ENCODE measurements at regions not wholly inside any gene's neighbourhood (a gene's known extent, or its start where the extent isn't known, plus 50 kb on each side); places are given as distances from the start of the nearest gene placed in this dataset.

DNA sequence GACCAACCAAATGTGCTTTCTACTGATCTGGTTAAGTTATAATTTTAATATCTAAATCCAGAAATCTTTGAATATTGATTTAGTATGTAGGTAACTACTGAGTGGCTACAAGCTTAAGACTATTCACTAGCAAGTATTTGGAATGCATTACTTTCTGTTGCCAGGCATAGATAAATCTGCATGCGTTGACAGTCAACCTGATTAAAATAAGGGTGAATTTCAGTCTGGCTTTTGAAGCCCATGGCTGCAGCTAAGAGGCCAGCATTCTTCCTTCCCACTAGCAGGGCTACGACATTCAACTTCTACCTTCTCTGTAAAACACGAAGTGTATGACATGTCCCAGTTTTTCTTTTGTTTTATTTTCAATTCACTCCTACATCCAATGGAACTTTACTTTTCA is 340.6 kb downstream of the EPHA4 start:
- no peak overlapping the region for H3K4me3 ChIP-seq
- H3K27me3 ChIP-seq, result no peaks in the 10 kb centered on the region
- H3K27ac ChIP-seq, result no peak overlapping the region
- intact Hi-C loops (cut with DNase I; ENCODE audit: low total_unique reads) (no loop called here), in situ Hi-C loops (cut with MboI; ENCODE audit: low sequenced_read_pairs in 4 of 4) (no loop called here)
- H3K9me3 ChIP-seq, result no peaks in the 10 kb centered on the region
- peaks cover 9 to 29% of the 10 kb centered on the region in 2 donors for H3K4me1 ChIP-seq
- H3K36me3 ChIP-seq, result no peaks in the 10 kb centered on the region
- ATAC-seq, result no peak
- DNase-seq, result no peak
- TF ChIP-seq, protein P1, sequence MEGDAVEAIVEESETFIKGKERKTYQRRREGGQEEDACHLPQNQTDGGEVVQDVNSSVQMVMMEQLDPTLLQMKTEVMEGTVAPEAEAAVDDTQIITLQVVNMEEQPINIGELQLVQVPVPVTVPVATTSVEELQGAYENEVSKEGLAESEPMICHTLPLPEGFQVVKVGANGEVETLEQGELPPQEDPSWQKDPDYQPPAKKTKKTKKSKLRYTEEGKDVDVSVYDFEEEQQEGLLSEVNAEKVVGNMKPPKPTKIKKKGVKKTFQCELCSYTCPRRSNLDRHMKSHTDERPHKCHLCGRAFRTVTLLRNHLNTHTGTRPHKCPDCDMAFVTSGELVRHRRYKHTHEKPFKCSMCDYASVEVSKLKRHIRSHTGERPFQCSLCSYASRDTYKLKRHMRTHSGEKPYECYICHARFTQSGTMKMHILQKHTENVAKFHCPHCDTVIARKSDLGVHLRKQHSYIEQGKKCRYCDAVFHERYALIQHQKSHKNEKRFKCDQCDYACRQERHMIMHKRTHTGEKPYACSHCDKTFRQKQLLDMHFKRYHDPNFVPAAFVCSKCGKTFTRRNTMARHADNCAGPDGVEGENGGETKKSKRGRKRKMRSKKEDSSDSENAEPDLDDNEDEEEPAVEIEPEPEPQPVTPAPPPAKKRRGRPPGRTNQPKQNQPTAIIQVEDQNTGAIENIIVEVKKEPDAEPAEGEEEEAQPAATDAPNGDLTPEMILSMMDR (IDR thresholded peaks at IDR 0.05 in 4 of 5, conservative IDR thresholded peaks at IDR 0.05 in 1 of 5), result no peak
- no peak for TF ChIP-seq POLR2A (IDR thresholded peaks at IDR 0.05)

DNA sequence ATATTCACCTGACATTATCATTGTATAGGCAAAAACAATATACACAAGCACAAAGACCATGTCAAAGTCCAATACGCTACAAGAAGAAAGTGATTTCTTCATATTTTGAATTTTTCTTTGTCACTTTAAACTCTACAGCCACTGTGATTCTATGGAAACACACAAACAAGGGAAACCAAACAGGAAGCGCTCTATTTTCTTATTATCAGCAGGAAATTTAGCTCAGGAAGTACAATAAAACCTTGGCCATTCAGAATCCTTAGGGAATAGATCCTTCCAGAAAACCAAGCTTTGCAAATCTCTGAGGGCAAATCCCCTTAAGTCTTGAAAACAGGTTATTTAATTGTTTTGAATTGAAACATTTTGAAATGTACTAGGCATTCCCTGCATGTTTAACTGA is 336.2 kb downstream of the EPHA4 start:
- Histone ChIP-seq H3K27me3 (no peaks in the 10 kb centered on the region), H3K4me1 (peaks cover 0 to 7% of the 10 kb centered on the region in 2 donors), H3K9me3 (no peaks in the 10 kb centered on the region), H3K4me3 (no peak overlapping the region), H3K36me3 (no peaks in the 10 kb centered on the region), H3K27ac (peak overlapping the region in 3 of 4 donors; percentile 43 to 67 (median 51))
- DNase-seq, result no peak
- TF ChIP-seq, protein P1 (IDR thresholded peaks at IDR 0.05 in 4 of 5, conservative IDR thresholded peaks at IDR 0.05 in 1 of 5), result no peak
- peak in 1 of 2 donors; percentile 63 for ATAC-seq
- intact Hi-C loops (cut with DNase I; ENCODE audit: low total_unique reads), result no loop called here
- in situ Hi-C loops (cut with MboI; ENCODE audit: low sequenced_read_pairs in 4 of 4), result no loop called here

DNA sequence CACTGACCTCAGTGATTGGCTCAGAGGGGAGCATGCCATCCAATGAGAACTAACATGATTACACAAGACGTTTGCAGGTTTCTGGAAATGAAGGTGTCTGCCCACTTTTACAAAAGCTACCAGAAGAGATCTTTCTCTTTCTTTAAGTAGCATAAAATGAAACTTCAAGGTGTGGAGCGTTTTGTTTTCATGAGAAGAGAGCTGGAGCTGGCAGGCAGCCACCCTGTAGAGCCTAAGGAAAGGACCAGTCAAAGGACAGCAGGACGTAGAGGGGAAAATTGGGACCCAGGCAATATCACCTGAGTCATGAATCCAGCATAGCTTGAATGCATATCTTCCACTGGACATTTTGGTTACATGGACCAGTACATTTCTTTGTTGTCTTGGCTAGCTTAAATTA is 331.0 kb downstream of the EPHA4 start:
- H3K4me3 ChIP-seq, result no peak overlapping the region
- in situ Hi-C loops (cut with MboI; ENCODE audit: low sequenced_read_pairs in 4 of 4) (no loop called here), intact Hi-C loops (cut with DNase I; ENCODE audit: low total_unique reads) (no loop called here)
- no peak for TF ChIP-seq POLR2A (IDR thresholded peaks at IDR 0.05)
- TF ChIP-seq, protein P1 (IDR thresholded peaks at IDR 0.05 in 4 of 5, conservative IDR thresholded peaks at IDR 0.05 in 1 of 5), result no peak
- DNase-seq, result no peak
- H3K36me3 ChIP-seq, result no peaks in the 10 kb centered on the region
- no peak overlapping the region for H3K27ac ChIP-seq
- ATAC-seq, result no peak
- no peaks in the 10 kb centered on the region for H3K27me3 ChIP-seq
- H3K9me3 ChIP-seq, result no peaks in the 10 kb centered on the region
- peaks cover 0 to 7% of the 10 kb centered on the region in 2 donors for H3K4me1 ChIP-seq

DNA sequence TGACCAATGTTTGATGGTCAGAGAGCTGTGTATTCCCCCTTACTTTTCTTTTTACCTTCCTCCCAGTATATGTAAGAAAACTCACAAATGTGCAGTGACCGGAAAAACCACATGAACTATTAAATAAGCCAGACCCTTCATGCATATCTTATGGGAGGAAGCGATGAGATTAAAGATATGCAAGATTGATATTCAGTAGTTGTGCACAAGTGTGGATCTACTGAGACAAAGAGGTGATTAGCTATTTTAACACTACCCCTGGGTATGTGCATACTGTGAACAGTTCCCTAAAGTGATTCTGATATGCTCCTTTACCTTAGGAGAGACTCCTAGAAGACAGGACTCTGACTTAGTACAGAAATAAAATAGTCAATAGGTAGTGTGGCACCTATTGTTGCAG is 328.3 kb downstream of the EPHA4 start:
- TF ChIP-seq, protein P1 (IDR thresholded peaks at IDR 0.05 in 4 of 5, conservative IDR thresholded peaks at IDR 0.05 in 1 of 5), result no peak
- TF ChIP-seq POLR2A (IDR thresholded peaks at IDR 0.05), result no peak
- Histone ChIP-seq H3K9me3 (no peaks in the 10 kb centered on the region), H3K36me3 (no peaks in the 10 kb centered on the region), H3K27ac (no peak overlapping the region), H3K4me3 (no peak overlapping the region), H3K27me3 (no peaks in the 10 kb centered on the region), H3K4me1 (no peaks in the 10 kb centered on the region)
- DNase-seq, result no peak
- intact Hi-C loops (cut with DNase I; ENCODE audit: low total_unique reads), result no loop called here
- in situ Hi-C loops (cut with MboI; ENCODE audit: low sequenced_read_pairs in 4 of 4), result no loop called here
- no peak for ATAC-seq

DNA sequence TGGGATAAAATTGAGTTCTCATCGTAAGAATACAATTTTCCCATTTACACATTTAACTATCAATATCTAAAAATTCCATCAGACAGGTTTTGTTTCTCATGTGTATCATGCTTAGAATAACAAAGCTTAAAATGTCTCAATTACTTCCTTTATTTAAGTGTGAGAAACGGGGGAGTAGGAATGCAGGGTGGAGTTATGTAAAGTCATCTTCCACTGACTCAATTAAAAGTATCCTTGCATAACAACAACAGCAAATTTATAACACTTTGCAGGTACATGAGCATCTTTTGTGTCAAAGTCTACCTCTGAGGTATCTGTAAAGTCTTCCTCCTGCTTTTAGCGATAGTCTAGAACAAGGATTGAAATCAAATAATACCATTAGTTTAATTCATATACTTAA is 327.1 kb downstream of the EPHA4 start:
- Histone ChIP-seq H3K9me3 (no peaks in the 10 kb centered on the region), H3K27me3 (no peaks in the 10 kb centered on the region), H3K4me1 (no peaks in the 10 kb centered on the region), H3K4me3 (no peak overlapping the region), H3K36me3 (no peaks in the 10 kb centered on the region), H3K27ac (no peak overlapping the region)
- intact Hi-C loops (cut with DNase I; ENCODE audit: low total_unique reads), result no loop called here
- DNase-seq (no peak), ATAC-seq (no peak)
- TF ChIP-seq, protein P1 (IDR thresholded peaks at IDR 0.05 in 4 of 5, conservative IDR thresholded peaks at IDR 0.05 in 1 of 5), result no peak
- no peak for TF ChIP-seq POLR2A (IDR thresholded peaks at IDR 0.05)
- in situ Hi-C loops (cut with MboI; ENCODE audit: low sequenced_read_pairs in 4 of 4), result no loop called here

Data from gastrocnemius medialis (tissue), 4 donors.